ENCODE measurements at regions not wholly inside any gene's neighbourhood (a gene's known extent, or its start where the extent isn't known, plus 50 kb on each side); places are given as distances from the start of the nearest gene placed in this dataset.

GRCh38 chr7:57772126-57772924 lies 322.3 kb downstream of the ZNF716 start:
- H3K23me2 ChIP-seq (ENCODE audit: insufficient read length, low read depth, low read length, poor library complexity, severe bottlenecking), result no peaks in the 10 kb centered on the region
- H3K4ac ChIP-seq (ENCODE audit: low read depth, low read length), result no peak overlapping the region
- no peak overlapping the region for H2BK120ac ChIP-seq (ENCODE audit: low read depth, low read length, poor library complexity, severe bottlenecking)
- no peaks in the 10 kb centered on the region for H3K4me1 ChIP-seq (ENCODE audit: insufficient read depth, low read length)
- H3K56ac ChIP-seq (ENCODE audit: insufficient read length, low read depth, low read length), result no peak overlapping the region
- H3K4me3 Mint-ChIP-seq, result no peak overlapping the region
- H3K9me3 Mint-ChIP-seq, result peaks cover 93 to 99% of the 10 kb centered on the region in 2 experiments
- no peak overlapping the region for H3K27ac ChIP-seq (ENCODE audit: insufficient read length, low read depth, low read length)
- H3K79me1 ChIP-seq (ENCODE audit: insufficient read depth, low read depth, low read length, poor library complexity, severe bottlenecking), result no peaks in the 10 kb centered on the region
- no peak overlapping the region for H4K5ac ChIP-seq (ENCODE audit: insufficient read length, low read depth, low read length)
- H2BK15ac ChIP-seq (ENCODE audit: low read depth, low read length), result no peak overlapping the region
- H2BK5ac ChIP-seq (ENCODE audit: insufficient read length, low read length), result no peak overlapping the region
- TF ChIP-seq, protein P1, sequence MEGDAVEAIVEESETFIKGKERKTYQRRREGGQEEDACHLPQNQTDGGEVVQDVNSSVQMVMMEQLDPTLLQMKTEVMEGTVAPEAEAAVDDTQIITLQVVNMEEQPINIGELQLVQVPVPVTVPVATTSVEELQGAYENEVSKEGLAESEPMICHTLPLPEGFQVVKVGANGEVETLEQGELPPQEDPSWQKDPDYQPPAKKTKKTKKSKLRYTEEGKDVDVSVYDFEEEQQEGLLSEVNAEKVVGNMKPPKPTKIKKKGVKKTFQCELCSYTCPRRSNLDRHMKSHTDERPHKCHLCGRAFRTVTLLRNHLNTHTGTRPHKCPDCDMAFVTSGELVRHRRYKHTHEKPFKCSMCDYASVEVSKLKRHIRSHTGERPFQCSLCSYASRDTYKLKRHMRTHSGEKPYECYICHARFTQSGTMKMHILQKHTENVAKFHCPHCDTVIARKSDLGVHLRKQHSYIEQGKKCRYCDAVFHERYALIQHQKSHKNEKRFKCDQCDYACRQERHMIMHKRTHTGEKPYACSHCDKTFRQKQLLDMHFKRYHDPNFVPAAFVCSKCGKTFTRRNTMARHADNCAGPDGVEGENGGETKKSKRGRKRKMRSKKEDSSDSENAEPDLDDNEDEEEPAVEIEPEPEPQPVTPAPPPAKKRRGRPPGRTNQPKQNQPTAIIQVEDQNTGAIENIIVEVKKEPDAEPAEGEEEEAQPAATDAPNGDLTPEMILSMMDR (conservative IDR thresholded peaks at IDR 0.05), result no peak
- H3K23ac ChIP-seq (ENCODE audit: insufficient read length, low read depth, low read length), result no peak overlapping the region
- no peak overlapping the region for H4K91ac ChIP-seq (ENCODE audit: insufficient read length, low read depth, low read length)
- DNase-seq, result no peak
- H3K36me3 Mint-ChIP-seq (ENCODE audit: insufficient read depth in 1 of 3, low read depth in 3 of 3), result peaks cover 35 to 46% (median 42%) of the 10 kb centered on the region in 3 experiments
- no peak overlapping the region for H2BK12ac ChIP-seq (ENCODE audit: insufficient read length, low read depth, low read length)
- H3K9me3 ChIP-seq (ENCODE audit: control insufficient read depth, low read depth, low read length), result peaks cover 85% of the 10 kb centered on the region
- no peak overlapping the region for H2AFZ ChIP-seq (ENCODE audit: low read length)
- H3K9ac ChIP-seq (ENCODE audit: extremely low read depth, insufficient read length, low read length), result no peak overlapping the region
- H3K14ac ChIP-seq (ENCODE audit: insufficient read depth, low read length), result no peak overlapping the region
- no peak overlapping the region for H2BK20ac ChIP-seq (ENCODE audit: low read depth, low read length, poor library complexity, severe bottlenecking)
- no peaks in the 10 kb centered on the region for H4K20me1 ChIP-seq (ENCODE audit: control insufficient read depth, insufficient read depth, insufficient read length)
- no CpG with 5 or more reads among the region's 42 CpGs for WGBS (ENCODE audit: extremely low coverage, insufficient read length, low lambda C conversion rate)
- no peak overlapping the region for H3K27ac Mint-ChIP-seq
- H3K18ac ChIP-seq (ENCODE audit: insufficient read length, low read depth, low read length), result no peak overlapping the region
- H3K4me2 ChIP-seq (ENCODE audit: insufficient read depth, insufficient read length, low read length), result no peak overlapping the region
- H2AK5ac ChIP-seq (ENCODE audit: insufficient read length, low read length), result no peak overlapping the region
- H3K4me1 Mint-ChIP-seq, result no peaks in the 10 kb centered on the region
- H3T11ph ChIP-seq (ENCODE audit: low read length), result no peak overlapping the region
- H4K8ac ChIP-seq (replicated peaks; ENCODE audit: insufficient read length, low read depth, low read length), result no peak overlapping the region
- no peaks in the 10 kb centered on the region for H3K27me3 ChIP-seq (ENCODE audit: insufficient read depth, low read length)
- peaks cover 2% of the 10 kb centered on the region for H3K27me3 Mint-ChIP-seq (ENCODE audit: low read depth)
- no peaks in the 10 kb centered on the region for H3K79me2 ChIP-seq (ENCODE audit: insufficient read depth, low read length)

Measured in H9 (cell line).